ENCODE measurements at regions not wholly inside any gene's neighbourhood (a gene's known extent, or its start where the extent isn't known, plus 50 kb on each side); places are given as distances from the start of the nearest gene placed in this dataset.

DNA sequence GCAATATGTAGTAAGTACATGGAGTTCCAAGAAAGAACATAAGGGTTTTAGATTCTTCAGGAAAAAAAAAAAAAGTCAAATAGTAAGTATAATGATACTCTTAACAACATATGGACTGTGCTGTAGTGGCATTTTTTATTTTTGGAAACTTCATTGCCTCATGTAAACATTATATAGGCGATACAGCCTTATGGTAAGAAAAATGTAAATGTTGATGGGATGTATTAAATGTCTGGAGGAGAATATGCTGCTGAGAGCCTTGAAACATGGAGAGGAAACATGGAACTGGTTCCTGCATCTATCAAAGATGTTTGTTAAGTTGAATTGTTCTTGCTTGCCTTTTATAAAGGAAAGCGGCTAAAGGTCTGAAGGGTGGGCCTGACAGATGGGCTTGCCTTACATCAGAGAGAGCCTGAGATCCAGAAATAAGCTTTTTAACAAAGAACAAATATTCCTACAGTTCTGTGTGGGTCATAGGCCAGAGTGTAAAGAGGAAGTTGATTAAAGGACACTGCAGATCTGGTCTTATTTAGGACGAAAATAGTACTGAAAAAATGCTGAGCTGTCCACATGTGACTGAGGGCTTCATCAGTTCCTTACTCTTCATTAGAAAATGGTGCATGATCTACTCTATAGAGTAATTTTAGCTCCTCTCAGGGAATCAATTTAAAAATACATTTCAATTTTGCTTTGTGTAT is 448.1 kb upstream of the DCN start:
- no peak for DNase-seq (ENCODE audit: low spot score)

DNA sequence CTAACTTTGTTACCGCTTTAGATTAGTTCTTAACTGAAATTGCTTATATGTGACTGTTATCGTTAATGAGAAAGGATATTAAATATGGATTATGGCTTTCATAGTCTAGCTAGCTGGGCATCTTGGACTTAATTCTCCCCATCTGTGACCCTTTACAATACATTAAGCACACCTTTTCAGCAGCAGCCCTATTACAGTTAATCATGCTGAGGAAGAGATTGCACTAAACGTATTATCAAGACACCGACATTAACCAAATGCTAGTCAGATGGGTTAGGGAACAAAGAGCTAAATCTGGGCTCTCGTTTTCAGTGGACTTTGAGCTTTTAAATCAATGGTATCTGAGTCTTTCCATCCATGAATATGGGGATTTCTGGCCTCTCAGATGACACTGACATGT is 447.5 kb upstream of the DCN start:
- DNase-seq (ENCODE audit: low spot score), result no peak

DNA sequence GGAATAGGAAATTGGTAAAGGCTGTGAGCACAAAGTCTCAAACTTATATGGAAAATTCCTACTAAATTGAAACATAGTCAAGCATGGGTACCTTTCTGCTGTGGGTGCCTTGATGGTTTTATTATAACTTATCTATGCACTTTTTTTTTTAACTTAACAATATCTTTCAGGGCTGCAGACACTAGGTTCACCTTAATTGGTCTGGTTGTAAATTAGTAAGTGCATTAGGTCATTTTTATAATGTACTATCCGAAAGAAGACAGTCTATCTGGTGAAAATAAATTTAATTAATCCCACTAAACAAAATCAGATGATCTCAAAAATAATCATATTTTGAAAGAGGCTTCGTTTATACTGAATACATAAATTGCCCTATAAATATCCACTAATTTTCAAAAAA is 446.8 kb upstream of the DCN start:
- DNase-seq (ENCODE audit: low spot score), result no peak

DNA sequence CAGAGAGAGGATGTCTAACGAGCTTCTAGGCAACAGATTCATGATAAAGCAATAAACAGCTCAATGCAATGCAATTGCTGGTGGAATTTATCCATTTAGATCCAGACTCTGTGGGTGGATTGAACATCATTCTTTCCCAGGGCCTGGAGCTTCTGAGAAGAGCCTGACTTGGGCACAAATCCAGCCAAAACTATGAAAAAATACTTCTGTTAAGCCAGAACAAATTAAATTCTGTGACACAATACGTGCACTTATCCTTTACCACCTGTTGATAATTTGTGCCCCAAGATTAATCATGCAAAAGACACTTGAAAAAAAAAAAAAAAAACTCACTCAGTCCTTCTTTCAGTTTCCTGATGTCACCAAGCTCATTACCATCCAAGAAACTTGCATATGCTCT is 446.0 kb upstream of the DCN start:
- DNase-seq (ENCODE audit: low spot score), result no peak

DNA sequence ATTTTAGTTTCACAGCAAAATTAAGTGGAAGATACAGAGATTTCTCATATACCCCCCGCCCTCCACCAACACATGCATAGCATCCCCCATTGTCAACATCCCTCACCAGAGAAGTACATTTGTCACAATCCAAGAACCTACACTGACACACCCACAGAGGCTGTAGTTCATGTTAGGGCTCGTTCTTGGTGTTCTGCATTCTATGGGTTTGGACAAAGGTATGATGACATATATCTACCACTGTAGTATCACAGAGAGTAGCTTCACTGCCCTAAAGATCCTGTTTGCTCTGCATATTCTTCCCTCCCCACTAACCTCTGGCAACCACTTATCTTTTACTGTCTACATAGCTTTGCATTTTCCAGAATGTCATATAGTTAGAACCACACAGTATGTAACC is 444.6 kb upstream of the DCN start:
- no peak for DNase-seq (ENCODE audit: low spot score)

DNA sequence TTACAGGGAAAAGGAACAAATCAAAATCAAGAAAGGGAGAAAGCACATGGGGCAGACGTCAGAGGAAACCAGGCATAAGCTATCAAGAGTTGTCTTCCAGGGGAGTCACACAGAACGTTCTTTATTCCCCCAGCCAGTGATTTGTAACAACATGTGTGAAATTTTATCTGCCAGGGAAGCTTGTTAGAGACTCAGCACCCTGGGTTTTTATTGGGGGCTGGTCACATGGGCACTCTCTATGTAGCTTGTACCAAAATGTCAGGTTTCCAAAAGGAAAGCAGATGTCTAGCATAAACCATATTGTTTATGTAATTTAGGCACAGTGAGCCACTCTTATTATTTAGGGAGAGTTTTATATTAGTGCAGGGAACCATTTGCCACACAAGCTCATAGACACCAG is 440.4 kb upstream of the DCN start:
- DNase-seq (ENCODE audit: low spot score), result no peak

DNA sequence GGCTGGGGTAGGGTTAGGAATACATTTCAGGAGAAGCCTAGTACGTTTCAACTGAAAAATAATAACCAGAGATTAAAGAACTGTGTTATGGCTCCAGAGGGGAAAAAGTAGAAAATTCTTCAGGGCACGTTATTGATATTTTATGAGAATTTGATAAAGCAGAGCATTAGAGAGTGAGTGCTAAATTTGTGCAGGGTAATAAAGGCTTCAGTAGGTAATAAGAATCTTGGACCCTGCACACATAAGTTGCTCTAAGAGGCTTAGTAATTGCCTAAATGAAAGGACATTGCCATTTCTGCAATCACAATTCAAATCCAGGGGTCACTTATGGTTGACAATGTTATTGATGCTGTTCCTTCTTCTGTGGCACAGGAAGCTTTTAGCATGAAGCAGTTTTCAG is 439.4 kb upstream of the DCN start:
- DNase-seq (ENCODE audit: low spot score), result no peak

DNA sequence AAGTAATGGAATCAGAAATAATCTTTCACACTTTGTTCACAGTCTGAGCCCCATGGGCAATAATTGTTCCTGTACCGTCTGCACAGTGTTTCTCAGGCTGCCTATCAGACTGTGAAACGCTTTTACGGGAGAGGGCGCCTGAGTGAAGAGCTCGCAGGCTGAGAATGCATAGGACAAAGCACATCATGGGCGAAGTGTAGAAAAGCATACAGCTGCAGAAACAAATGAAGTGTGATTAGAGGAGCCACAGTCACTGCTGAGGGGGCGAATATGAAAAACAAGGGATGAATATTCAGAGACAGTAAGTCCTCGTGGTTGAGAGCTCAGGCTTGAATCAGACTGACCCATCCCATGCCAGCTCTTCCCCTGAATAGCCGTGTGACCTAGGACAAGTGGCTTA is 438.4 kb upstream of the DCN start:
- peak; percentile 71 for DNase-seq (ENCODE audit: low spot score)

DNA sequence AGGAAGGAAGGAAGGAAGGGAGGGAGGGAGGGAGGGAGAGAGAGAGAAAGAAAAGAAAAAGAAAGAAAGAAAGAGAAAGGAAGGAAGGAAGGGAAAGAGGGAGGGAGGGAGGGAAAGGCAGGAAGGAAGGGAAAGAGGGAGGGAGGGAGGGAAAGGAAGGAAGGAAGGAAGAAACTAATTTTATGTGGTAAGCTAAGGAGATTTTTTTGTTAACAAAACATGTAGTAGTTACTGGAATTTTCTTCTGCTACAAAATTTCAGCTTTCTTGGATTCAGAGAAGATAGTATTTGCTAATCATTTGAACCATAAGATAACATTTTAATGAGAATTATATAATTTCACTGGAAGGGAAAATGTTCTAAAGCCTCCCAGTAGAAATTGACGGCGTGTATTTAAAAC is 437.8 kb upstream of the DCN start:
- DNase-seq (ENCODE audit: low spot score), result no peak

DNA sequence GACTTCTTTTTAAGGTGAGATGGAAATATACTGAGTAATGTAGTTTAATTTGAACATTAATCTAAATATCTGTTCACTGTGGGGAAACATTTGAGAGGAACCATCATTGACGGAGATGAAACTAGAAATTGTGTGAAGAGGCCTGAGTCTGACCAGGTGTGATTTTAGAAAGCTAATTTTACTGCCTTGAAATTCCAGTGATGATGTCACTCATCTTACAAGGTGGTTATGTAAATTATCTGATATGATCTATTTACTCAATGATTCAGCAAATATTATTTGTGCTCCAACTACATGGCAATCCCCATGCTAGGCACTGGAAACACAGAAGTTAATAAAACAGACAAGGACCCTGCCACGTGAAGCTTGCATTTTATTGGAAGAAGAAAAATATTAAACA is 435.7 kb upstream of the DCN start:
- no peak for DNase-seq (ENCODE audit: low spot score)

DNA sequence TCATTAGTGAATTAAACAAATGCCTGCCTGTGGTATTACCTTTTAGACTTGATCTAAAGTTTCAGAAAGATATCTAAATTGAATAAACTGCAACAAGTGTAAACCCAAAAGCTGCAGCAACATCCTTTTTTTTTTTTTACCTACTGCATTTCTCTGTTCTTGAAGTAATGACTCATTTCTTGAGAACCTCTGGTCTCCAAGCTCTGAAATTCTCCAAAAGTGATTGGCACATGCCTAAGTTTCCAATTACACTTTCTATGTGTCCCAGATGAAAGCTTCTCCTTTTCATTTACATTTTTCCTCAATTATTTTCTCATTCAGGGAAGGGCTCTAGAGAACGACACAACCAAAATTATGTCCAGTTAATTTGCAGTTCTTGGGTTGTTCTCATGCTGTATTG is 435.2 kb upstream of the DCN start:
- no peak for DNase-seq (ENCODE audit: low spot score)

DNA sequence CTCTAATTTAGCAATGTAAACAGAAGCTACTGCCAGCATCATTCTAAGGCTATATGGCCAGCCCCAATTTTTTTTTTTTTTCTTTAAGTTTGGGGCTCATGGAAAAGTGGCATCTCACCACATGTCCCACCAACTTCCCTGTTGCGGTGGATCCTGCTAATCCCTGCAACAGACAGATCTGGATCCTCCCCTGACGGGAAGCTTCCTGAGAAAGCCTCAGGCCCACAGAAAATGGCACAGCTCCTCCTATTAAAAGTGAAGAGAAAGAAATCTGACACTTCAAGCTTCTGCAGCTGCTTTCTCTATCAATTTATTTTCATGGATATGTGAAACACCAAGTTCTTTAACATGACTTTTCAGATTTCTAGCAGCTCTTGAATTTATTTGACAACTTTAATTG is 433.8 kb upstream of the DCN start:
- peak; percentile 18 for DNase-seq (ENCODE audit: low spot score)

DNA sequence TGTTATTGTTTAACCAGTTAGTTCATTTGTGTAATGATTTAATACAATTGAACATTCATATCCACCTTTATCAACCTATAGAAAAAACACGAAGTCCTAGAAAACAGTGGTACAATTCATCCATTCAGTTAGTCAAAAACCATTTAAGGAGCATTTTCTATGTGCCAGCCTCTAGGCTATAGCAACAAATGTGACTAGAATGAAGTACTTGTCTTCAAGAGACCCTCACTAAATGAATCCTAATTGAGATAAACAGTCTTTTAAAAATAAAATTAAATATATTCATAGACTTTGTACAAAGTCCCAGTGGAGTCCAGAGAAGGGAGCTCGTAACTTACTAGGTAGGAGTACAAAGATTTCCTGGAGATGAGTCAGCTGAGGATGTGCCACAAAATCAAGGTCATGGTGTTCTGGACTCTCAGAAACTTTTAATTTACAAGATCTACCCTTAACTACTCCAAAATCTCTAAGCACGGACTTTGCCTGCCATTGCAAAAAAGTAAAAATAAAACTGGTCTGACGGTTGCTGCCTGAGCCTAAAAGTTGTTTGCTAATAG is 430.7 kb upstream of the DCN start:
- no peak for DNase-seq (ENCODE audit: low spot score)

DNA sequence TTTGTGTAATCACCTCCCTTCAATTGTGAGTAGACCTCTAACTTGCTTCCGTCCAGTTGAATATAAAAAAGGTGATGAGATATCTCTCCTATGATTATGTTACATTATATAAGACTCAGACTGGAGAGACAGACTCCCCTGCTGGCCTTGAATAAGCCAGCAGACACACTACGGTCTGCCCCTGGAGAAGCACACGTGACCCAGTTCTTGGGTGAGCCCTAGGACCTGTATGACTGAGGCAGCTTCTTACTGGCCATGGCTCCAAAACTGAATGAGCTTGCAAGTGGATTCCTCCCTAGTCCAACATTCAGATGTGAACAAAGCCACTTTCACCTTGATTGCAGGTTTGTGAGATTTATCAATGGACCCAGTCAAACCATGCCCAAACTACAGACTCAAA is 427.9 kb upstream of the DCN start:
- no peak for DNase-seq (ENCODE audit: low spot score)

DNA sequence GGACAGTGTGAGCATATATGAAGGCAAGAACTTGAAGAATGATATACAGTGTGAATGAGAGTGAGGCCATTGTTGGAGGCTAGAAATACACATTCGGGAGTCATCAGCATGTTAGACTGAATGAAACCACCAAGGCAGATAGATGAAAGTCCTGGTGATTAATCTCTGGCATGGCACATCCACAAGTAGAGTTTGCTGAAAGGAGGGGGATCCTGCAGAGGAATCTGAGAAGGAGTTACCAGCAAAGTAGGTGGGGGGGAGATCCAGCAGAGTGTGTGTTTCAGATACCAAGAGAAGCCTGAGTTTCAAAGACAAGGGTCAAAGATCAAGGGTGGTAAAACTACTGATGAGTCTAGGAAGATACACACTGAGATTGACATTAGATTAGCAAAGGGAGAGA is 426.7 kb upstream of the DCN start:
- no peak for DNase-seq (ENCODE audit: low spot score)

DNA sequence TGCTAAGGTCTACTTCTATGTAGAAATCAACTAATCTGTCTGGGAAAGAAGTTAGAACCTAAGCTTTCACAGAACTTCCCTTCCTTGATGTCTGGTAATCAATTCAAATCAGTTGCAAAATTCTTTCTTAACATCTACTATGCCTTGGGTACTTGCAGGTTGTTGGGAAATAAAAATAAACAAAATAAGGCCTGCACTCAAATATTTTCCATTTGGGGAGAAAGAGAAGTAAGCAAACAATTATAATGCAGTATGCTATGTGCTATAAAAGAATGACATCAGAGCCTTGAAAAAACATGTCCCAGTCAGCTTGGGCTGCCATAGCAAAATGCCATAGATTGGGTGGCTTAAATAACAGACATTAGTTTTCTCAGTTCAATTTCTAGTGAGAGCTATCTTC is 425.9 kb upstream of the DCN start:
- no peak for DNase-seq (ENCODE audit: low spot score)

DNA sequence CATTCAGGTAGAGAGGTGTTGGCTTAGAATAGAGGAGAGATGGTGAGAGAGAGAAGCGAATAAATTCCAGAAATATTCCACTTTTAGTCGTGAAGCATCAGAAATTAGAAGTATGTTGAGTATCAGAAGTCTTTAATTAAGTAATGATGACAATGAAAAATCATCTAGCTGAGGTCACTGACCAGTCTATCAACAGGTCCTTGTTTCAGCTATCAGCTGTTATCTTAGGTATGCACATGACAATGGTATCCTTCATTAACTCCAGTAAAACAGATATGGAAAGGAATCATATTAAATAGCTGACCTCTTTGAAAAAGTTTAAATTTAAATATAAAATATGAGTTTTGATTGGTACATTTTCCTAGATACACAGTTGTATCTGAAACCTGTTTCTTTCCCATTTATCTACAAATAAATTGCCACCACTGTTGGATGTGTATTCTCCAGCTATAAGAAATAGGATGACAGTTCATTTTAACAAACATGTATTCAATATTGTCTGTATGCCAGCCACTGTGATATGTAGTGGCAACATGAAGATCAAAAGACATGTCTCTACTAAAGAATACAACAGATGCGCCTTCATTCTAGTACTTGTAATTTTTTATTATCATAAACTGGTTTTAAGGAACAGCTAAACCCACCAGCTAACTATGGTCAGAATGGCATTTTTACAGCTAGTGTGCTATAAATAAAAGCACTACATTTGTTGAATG is 424.2 kb upstream of the DCN start:
- no peak for DNase-seq (ENCODE audit: low spot score)

DNA sequence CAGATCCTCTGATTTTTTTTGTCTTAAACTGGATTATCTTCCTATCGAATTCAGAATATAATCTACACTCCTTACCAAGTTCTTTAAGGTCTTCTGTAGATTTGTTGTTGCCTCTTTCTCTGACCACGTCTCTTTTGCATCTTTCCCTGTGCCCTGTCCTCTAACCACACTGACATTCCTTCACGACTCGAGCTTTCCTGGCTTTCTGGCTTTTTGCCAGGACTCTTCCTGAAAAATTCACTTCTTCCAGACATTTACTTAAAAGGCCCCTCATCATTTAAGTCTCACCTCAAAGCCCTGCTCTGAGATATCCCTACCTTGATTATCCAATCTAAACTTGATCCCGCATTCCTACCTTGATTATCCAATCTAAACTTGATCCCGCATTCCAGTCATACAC is 422.3 kb upstream of the DCN start:
- DNase-seq (ENCODE audit: low spot score), result no peak

DNA sequence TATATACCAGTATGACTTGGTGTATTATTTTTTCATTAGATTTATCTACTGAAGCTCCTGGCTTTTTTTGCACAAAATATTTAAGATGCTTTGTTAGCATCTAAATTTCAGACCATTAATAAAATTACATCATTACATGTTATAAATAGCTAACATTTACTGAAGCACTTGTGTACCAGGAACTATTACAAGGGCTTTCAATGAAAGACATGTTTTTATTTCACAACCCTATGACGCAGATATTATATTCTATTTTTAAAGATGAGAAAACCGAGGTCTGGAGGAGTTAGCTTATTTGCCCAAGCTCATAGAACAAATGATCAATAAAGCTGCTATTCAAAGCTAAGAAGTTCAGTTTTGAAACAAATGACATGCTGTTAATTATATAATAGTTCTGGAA is 420.4 kb upstream of the DCN start:
- no peak for DNase-seq (ENCODE audit: low spot score)

DNA sequence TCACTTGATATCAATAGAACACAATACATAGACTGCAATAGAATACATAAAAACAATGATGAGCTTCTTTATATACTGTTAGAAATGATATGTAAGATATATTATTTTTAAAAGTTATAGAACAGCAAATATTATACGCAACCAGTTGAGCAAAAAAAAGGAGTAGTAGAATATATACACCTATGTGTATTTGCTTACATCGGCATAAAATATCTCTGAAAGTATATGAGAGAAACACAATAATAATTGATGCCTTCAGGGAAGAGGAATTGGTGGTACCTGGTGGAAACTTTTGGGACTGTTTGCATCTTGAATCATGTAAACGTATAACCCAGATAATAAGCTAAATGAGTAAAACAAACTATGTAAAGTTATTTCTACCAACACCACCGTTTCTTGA is 418.4 kb upstream of the DCN start:
- no peak for DNase-seq (ENCODE audit: low spot score)

DNA sequence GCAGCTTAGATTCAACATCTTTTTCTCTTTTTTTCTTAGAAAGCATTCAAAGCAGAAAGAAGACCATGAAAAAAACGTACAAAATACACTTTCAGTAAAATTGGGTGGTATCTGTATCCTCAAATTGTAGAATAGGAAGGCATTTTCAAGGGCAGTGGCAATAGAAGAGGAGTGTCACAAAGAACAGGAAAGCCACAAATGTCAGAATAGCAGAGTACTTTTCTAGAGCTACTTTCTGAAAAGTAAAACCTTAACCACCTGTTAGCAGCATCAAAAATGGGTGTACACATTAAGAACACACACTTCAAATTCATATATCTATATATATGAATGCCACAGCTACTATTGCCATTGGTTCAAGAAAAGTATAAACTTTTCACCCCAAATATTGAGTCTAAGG is 412.1 kb upstream of the DCN start:
- DNase-seq (ENCODE audit: low spot score), result no peak

DNA sequence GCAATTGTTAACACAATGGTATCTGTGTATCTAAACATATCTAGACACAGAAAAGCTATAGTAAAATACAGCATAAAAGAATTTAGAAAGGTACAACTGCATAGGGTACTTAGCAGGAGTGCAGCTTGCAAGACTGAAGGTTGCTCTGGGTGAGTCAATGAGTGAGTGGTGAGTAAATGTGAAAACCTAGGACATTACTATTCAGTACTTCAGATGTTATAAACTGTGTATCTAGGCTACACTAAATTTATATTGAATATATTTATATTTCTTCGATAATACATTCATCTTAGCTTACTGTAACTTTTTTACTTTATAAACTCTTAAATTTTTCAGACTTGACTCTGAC is 409.0 kb upstream of the DCN start:
- no peak for DNase-seq (ENCODE audit: low spot score)

DNA sequence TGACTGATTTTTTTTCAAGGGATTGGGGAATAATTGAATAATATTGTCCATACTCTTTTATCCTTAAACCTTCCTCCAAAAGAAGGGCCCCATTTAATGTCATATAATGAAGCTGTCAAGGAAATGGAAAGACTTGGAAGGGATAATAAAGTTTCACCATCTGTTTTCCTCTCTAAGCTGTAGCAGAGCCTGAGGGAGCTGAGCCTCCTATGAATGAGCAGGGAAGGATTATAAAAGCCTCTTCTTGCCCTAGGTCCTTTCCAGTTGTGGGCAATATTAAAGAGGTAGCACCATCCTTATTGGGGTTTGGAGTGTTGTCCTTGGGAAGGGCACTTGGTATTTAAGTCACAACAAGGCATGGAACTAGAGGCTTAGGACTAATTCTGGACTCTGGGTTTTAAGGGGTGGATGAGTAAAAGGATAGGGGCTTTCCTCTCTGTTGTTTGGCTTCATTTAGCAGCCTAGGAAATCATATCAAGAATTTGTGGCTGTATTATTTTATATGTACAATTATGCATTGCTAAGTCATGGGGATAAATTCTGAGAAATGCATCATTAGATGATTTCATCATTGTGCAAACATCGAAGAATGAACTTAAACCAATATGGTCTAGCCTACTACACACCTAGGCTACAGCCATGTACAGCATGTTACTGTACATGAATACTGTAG is 408.5 kb upstream of the DCN start:
- DNase-seq (ENCODE audit: low spot score), result no peak
